ENCODE measurements at regions not wholly inside any gene's neighbourhood (a gene's known extent, or its start where the extent isn't known, plus 50 kb on each side); places are given as distances from the start of the nearest gene placed in this dataset.
A peak's percentile ranks its signal among the peaks of the same experiment; 100 is the strongest.
"Not testable (repeated sequence)": the region's sequence is repeated elsewhere in the genome, so short reads cannot be mapped to it uniquely, and the experiment has no call there.

DNA sequence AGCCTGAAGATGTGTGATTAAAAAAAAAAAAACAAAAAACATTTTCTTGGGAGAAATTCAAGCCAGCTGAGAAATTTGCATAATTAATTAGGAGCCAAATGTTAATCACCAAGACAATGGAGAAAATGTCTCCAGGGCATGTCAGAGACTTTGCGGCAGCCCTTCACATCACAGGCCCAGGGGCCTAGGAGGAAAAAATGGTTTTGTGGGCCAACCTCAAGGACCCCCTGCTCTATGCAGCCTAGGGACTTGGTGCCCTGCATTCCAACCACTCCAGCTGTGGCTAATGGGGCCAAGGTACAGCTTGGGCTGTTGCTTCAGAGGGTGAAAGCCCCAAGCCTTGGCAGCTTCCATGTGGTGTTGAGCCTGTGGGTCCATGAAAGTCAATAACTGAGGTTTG is 241.9 kb upstream of the THUMPD2 start:
- peaks cover 68% of the 10 kb centered on the region for H3K9me3 Mint-ChIP-seq
- POLR2A ChIA-PET, result no interaction called here
- no peak overlapping the region for H3K27ac Mint-ChIP-seq
- CTCF ChIA-PET, result no interaction called here
- H3K27me3 Mint-ChIP-seq (ENCODE audit: low read depth), result no peaks in the 10 kb centered on the region; the same call in 1 of the 2 replicates
- no peak for TF ChIP-seq GABPB1 (CRISPR knock-in tag; IDR thresholded peaks at IDR 0.05)
- TF ChIP-seq ZNF121 (CRISPR knock-in tag; IDR thresholded peaks at IDR 0.05), result peak; percentile 83; the same call in 1 of the 2 replicates
- H3K4me3 Mint-ChIP-seq, result no peak overlapping the region
- peaks cover 41% of the 10 kb centered on the region for H3K36me3 Mint-ChIP-seq
- DNase-seq (ENCODE audit: low spot score) (no peak), ATAC-seq (no peak)
- no peaks in the 10 kb centered on the region for H3K4me1 Mint-ChIP-seq

GRCh38 chr2:40016151-40016885 is 237.3 kb upstream of the THUMPD2 start:
- peaks cover 3% of the 10 kb centered on the region; the same call in 1 of the 2 replicates for H3K4me1 Mint-ChIP-seq
- TF ChIP-seq, protein P1, sequence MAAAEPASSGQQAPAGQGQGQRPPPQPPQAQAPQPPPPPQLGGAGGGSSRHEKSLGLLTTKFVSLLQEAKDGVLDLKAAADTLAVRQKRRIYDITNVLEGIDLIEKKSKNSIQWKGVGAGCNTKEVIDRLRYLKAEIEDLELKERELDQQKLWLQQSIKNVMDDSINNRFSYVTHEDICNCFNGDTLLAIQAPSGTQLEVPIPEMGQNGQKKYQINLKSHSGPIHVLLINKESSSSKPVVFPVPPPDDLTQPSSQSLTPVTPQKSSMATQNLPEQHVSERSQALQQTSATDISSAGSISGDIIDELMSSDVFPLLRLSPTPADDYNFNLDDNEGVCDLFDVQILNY (CRISPR knock-in tag; IDR thresholded peaks at IDR 0.05), result no peak
- TF ChIP-seq MXD4 (CRISPR knock-in tag; IDR thresholded peaks at IDR 0.05; ENCODE audit: borderline replicate concordance) (no peak), ZBTB43 (CRISPR knock-in tag; IDR thresholded peaks at IDR 0.05) (no peak), PRRX2 (CRISPR knock-in tag; IDR thresholded peaks at IDR 0.05) (no peak), CREM (CRISPR knock-in tag; IDR thresholded peaks at IDR 0.05) (no peak)
- TF ChIP-seq, protein P2, sequence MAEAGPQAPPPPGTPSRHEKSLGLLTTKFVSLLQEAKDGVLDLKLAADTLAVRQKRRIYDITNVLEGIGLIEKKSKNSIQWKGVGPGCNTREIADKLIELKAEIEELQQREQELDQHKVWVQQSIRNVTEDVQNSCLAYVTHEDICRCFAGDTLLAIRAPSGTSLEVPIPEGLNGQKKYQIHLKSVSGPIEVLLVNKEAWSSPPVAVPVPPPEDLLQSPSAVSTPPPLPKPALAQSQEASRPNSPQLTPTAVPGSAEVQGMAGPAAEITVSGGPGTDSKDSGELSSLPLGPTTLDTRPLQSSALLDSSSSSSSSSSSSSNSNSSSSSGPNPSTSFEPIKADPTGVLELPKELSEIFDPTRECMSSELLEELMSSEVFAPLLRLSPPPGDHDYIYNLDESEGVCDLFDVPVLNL (CRISPR knock-in tag; IDR thresholded peaks at IDR 0.05; ENCODE audit: borderline replicate concordance, low read depth), result no peak
- TF ChIP-seq, protein P3, sequence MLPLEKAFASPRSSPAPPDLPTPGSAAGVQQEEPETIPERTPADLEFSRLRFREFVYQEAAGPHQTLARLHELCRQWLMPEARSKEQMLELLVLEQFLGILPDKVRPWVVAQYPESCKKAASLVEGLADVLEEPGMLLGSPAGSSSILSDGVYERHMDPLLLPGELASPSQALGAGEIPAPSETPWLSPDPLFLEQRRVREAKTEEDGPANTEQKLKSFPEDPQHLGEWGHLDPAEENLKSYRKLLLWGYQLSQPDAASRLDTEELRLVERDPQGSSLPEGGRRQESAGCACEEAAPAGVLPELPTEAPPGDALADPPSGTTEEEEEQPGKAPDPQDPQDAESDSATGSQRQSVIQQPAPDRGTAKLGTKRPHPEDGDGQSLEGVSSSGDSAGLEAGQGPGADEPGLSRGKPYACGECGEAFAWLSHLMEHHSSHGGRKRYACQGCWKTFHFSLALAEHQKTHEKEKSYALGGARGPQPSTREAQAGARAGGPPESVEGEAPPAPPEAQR (CRISPR knock-in tag; IDR thresholded peaks at IDR 0.05), result no peak
- peaks cover 50% of the 10 kb centered on the region for H3K9me3 Mint-ChIP-seq
- no peak for DNase-seq (ENCODE audit: low spot score)
- H3K4me3 Mint-ChIP-seq, result no peak overlapping the region
- H3K27ac Mint-ChIP-seq, result no peak overlapping the region
- CTCF ChIA-PET, result no interaction called here
- H3K27me3 Mint-ChIP-seq (ENCODE audit: low read depth), result no peaks in the 10 kb centered on the region; the same call in 1 of the 2 replicates
- POLR2A ChIA-PET, result no interaction called here
- H3K36me3 Mint-ChIP-seq, result peaks cover 37% of the 10 kb centered on the region
- ATAC-seq, result no peak

- POLR2A ChIA-PET; H3K4me3 Mint-ChIP-seq; H3K27ac Mint-ChIP-seq; CTCF ChIA-PET; H3K27me3 Mint-ChIP-seq (ENCODE audit: low read depth); H3K4me1 Mint-ChIP-seq; DNase-seq (ENCODE audit: low spot score); ATAC-seq: not testable (repeated sequence)
- peaks cover 33% of the 10 kb centered on the region for H3K9me3 Mint-ChIP-seq
- H3K36me3 Mint-ChIP-seq, result peaks cover 17% of the 10 kb centered on the region
Observed at GRCh38 chr2:40013962-40014361, 234.9 kb upstream of the THUMPD2 start.

DNA sequence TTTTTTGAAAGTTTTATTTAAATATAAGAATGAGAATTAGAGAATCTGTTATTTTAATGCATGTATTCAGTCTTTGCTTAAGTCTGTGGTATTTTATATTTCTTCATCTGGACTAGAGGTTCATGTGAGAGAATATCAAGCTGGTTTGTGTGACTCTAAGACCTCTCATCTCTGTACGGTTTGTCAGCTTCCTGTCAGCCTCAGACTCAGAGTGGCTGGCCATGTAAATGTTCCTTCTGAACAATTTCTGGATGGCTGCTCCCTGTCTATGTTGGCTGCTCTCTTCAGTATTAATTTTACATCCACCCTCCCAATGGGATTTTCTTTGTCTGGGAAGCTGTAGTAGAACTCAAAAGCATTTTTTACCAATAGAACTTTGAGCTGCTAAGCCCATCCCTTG is 225.3 kb upstream of the THUMPD2 start:
- no peaks in the 10 kb centered on the region for H3K27me3 Mint-ChIP-seq (ENCODE audit: low read depth)
- H3K4me3 Mint-ChIP-seq, result no peak overlapping the region
- no peaks in the 10 kb centered on the region for H3K9me3 Mint-ChIP-seq
- no peaks in the 10 kb centered on the region for H3K36me3 Mint-ChIP-seq
- POLR2A ChIA-PET, result no interaction called here
- H3K4me1 Mint-ChIP-seq, result no peaks in the 10 kb centered on the region
- DNase-seq (ENCODE audit: low spot score) (no peak), ATAC-seq (no peak)
- H3K27ac Mint-ChIP-seq, result no peak overlapping the region
- CTCF ChIA-PET, result no interaction called here
- no peak for TF ChIP-seq MXD4 (CRISPR knock-in tag; IDR thresholded peaks at IDR 0.05; ENCODE audit: borderline replicate concordance)
- no peak for TF ChIP-seq SP1 (CRISPR knock-in tag; conservative IDR thresholded peaks at IDR 0.05)
- TF ChIP-seq OVOL2 (CRISPR knock-in tag; IDR thresholded peaks at IDR 0.05; ENCODE audit: borderline replicate concordance), result no peak
- TF ChIP-seq NFYB (CRISPR knock-in tag; conservative IDR thresholded peaks at IDR 0.05; ENCODE audit: low read depth), result no peak
- no peak for TF ChIP-seq TEAD1 (CRISPR knock-in tag; IDR thresholded peaks at IDR 0.05)
- TF ChIP-seq GRHL2 (CRISPR knock-in tag; IDR thresholded peaks at IDR 0.05; ENCODE audit: insufficient replicate concordance, severe bottlenecking), result no peak
- TF ChIP-seq, protein P4, sequence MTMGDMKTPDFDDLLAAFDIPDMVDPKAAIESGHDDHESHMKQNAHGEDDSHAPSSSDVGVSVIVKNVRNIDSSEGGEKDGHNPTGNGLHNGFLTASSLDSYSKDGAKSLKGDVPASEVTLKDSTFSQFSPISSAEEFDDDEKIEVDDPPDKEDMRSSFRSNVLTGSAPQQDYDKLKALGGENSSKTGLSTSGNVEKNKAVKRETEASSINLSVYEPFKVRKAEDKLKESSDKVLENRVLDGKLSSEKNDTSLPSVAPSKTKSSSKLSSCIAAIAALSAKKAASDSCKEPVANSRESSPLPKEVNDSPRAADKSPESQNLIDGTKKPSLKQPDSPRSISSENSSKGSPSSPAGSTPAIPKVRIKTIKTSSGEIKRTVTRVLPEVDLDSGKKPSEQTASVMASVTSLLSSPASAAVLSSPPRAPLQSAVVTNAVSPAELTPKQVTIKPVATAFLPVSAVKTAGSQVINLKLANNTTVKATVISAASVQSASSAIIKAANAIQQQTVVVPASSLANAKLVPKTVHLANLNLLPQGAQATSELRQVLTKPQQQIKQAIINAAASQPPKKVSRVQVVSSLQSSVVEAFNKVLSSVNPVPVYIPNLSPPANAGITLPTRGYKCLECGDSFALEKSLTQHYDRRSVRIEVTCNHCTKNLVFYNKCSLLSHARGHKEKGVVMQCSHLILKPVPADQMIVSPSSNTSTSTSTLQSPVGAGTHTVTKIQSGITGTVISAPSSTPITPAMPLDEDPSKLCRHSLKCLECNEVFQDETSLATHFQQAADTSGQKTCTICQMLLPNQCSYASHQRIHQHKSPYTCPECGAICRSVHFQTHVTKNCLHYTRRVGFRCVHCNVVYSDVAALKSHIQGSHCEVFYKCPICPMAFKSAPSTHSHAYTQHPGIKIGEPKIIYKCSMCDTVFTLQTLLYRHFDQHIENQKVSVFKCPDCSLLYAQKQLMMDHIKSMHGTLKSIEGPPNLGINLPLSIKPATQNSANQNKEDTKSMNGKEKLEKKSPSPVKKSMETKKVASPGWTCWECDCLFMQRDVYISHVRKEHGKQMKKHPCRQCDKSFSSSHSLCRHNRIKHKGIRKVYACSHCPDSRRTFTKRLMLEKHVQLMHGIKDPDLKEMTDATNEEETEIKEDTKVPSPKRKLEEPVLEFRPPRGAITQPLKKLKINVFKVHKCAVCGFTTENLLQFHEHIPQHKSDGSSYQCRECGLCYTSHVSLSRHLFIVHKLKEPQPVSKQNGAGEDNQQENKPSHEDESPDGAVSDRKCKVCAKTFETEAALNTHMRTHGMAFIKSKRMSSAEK (CRISPR knock-in tag; IDR thresholded peaks at IDR 0.05; ENCODE audit: borderline replicate concordance), result no peak
- no peak for TF ChIP-seq NR3C1 (CRISPR knock-in tag; conservative IDR thresholded peaks at IDR 0.05; ENCODE audit: low read depth)
- TF ChIP-seq NR2C2 (CRISPR knock-in tag; IDR thresholded peaks at IDR 0.05), result no peak
- TF ChIP-seq, protein P5, sequence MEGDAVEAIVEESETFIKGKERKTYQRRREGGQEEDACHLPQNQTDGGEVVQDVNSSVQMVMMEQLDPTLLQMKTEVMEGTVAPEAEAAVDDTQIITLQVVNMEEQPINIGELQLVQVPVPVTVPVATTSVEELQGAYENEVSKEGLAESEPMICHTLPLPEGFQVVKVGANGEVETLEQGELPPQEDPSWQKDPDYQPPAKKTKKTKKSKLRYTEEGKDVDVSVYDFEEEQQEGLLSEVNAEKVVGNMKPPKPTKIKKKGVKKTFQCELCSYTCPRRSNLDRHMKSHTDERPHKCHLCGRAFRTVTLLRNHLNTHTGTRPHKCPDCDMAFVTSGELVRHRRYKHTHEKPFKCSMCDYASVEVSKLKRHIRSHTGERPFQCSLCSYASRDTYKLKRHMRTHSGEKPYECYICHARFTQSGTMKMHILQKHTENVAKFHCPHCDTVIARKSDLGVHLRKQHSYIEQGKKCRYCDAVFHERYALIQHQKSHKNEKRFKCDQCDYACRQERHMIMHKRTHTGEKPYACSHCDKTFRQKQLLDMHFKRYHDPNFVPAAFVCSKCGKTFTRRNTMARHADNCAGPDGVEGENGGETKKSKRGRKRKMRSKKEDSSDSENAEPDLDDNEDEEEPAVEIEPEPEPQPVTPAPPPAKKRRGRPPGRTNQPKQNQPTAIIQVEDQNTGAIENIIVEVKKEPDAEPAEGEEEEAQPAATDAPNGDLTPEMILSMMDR (IDR thresholded peaks at IDR 0.05), result no peak

Data from WTC11 (cell line).